H9 (cell line): ENCODE measurements at regions not wholly inside any gene's neighbourhood (a gene's known extent, or its start where the extent isn't known, plus 50 kb on each side); places are given as distances from the start of the nearest gene placed in this dataset.

Experiments used
- DNase-seq: peaks from one replicate; pipeline ENCODE4 v3.0.0-alpha.2; 2017
- H2AFZ ChIP-seq: one replicate; pipeline ENCODE4 v1.6.1; 2013; ENCODE audit warnings: mild to moderate bottlenecking, low read length, control low read depth, moderate library complexity
- H2AK5ac ChIP-seq: 2 replicates; pipeline ENCODE4 v1.6.1; 2013; ENCODE audit warnings: low read length, control low read depth, mixed read lengths; ENCODE audit not compliant: insufficient read length
- H2BK120ac ChIP-seq: one replicate; pipeline ENCODE4 v1.6.1; 2013; ENCODE audit warnings: low read depth, mild to moderate bottlenecking, low read length, control low read depth, inconsistent platforms; ENCODE audit not compliant: poor library complexity, severe bottlenecking
- H2BK12ac ChIP-seq: 2 replicates; pipeline ENCODE4 v1.6.1; 2013; ENCODE audit warnings: low read length, control low read depth, mixed read lengths, low read depth; ENCODE audit not compliant: insufficient read length
- H2BK15ac ChIP-seq: 2 replicates; pipeline ENCODE4 v1.6.1; 2013; ENCODE audit warnings: low read depth, low read length, control low read depth
- H2BK20ac ChIP-seq: one replicate; pipeline ENCODE4 v1.6.1; 2013; ENCODE audit warnings: low read depth, mild to moderate bottlenecking, low read length, control low read depth, inconsistent platforms; ENCODE audit not compliant: poor library complexity, severe bottlenecking
- H2BK5ac ChIP-seq: 2 replicates; pipeline ENCODE4 v1.6.1; 2013; ENCODE audit warnings: low read length, control low read depth, mixed read lengths; ENCODE audit not compliant: insufficient read length
- H3K14ac ChIP-seq: 2 replicates; pipeline ENCODE4 v1.6.1; 2013; ENCODE audit warnings: low read length, control low read depth; ENCODE audit not compliant: insufficient read depth
- H3K18ac ChIP-seq: 2 replicates; pipeline ENCODE4 v1.6.1; 2013; ENCODE audit warnings: low read depth, mild to moderate bottlenecking, mixed read lengths, low read length, control low read depth; ENCODE audit not compliant: insufficient read length
- H3K23ac ChIP-seq: 2 replicates; pipeline ENCODE4 v1.6.1; 2013; ENCODE audit warnings: low read length, control low read depth, mixed read lengths, low read depth; ENCODE audit not compliant: insufficient read length
- H3K23me2 ChIP-seq: 2 replicates; pipeline ENCODE4 v1.6.1; 2013; ENCODE audit warnings: low read depth, mild to moderate bottlenecking, mixed read lengths, low read length, control low read depth; ENCODE audit not compliant: insufficient read length, poor library complexity, severe bottlenecking
- H3K27ac ChIP-seq: 2 replicates; pipeline ENCODE4 v1.5.1; 2013; ENCODE audit warnings: low read length, control low read depth, mixed read lengths, low read depth; ENCODE audit not compliant: insufficient read length
- H3K27me3 ChIP-seq: 2 replicates; pipeline ENCODE4 v1.6.1; 2013; ENCODE audit warnings: low read length, control low read depth, inconsistent platforms; ENCODE audit not compliant: insufficient read depth
- H3K4ac ChIP-seq: 2 replicates; pipeline ENCODE4 v1.6.1; 2013; ENCODE audit warnings: low read depth, mild to moderate bottlenecking, control low read depth, inconsistent platforms, low read length, moderate library complexity
- H3K4me1 ChIP-seq: 2 replicates; pipeline ENCODE4 v1.6.1; 2013; ENCODE audit warnings: low read length, control low read depth, inconsistent platforms; ENCODE audit not compliant: insufficient read depth
- H3K4me2 ChIP-seq: 2 replicates; pipeline ENCODE4 v1.6.1; 2013; ENCODE audit warnings: low read length, control low read depth, mixed read lengths; ENCODE audit not compliant: insufficient read length, insufficient read depth
- H3K56ac ChIP-seq: 2 replicates; pipeline ENCODE4 v1.6.1; 2013; ENCODE audit warnings: low read depth, mild to moderate bottlenecking, mixed read lengths, low read length, control low read depth; ENCODE audit not compliant: insufficient read length
- H3K79me1 ChIP-seq: 2 replicates; pipeline ENCODE4 v1.6.1; 2013; ENCODE audit warnings: low read depth, mild to moderate bottlenecking, moderate library complexity, low read length, control low read depth, inconsistent platforms; ENCODE audit not compliant: insufficient read depth, poor library complexity, severe bottlenecking
- H3K79me2 ChIP-seq: 2 replicates; pipeline ENCODE4 v1.6.1; 2013; ENCODE audit warnings: low read length, control low read depth, inconsistent platforms; ENCODE audit not compliant: insufficient read depth
- H3K9ac ChIP-seq: 2 replicates; pipeline ENCODE4 v1.6.1; 2013; ENCODE audit warnings: low read length, control low read depth, mixed read lengths; ENCODE audit not compliant: insufficient read length; ENCODE audit errors: extremely low read depth
- H3K9me3 ChIP-seq: one replicate; pipeline ENCODE4 v1.6.1; 2013; ENCODE audit warnings: low read depth, low read length, inconsistent platforms; ENCODE audit not compliant: control insufficient read depth
- H3T11ph ChIP-seq: one replicate; pipeline ENCODE4 v1.6.1; 2013; ENCODE audit warnings: mild to moderate bottlenecking, low read length, control low read depth, inconsistent platforms
- H4K20me1 ChIP-seq: one replicate; pipeline ENCODE4 v1.6.1; 2013; ENCODE audit not compliant: control insufficient read depth, insufficient read length, insufficient read depth
- H4K5ac ChIP-seq: 2 replicates; pipeline ENCODE4 v1.6.1; 2013; ENCODE audit warnings: low read depth, mild to moderate bottlenecking, mixed read lengths, low read length, control low read depth; ENCODE audit not compliant: insufficient read length
- H4K8ac ChIP-seq: replicated peaks from 2 replicates; pipeline ENCODE4 v1.6.1; 2013; ENCODE audit warnings: low read length, control low read depth, mixed read lengths, low read depth; ENCODE audit not compliant: insufficient read length
- H4K91ac ChIP-seq: 2 replicates; pipeline ENCODE4 v1.6.1; 2013; ENCODE audit warnings: low read depth, mild to moderate bottlenecking, moderate library complexity, mixed read lengths, low read length, control low read depth; ENCODE audit not compliant: insufficient read length
- H3K27ac Mint-ChIP-seq, 3 experiments: 2 replicates in 2 of 3; 3 replicates in 1 of 3; pipeline ENCODE4 v1.8.0; 2020 to 2021; ENCODE audit warnings: mixed read lengths in 3 of 3, mild to moderate bottlenecking in 1 of 3, moderate library complexity in 1 of 3
- H3K27me3 Mint-ChIP-seq: 2 replicates; pipeline ENCODE4 v1.8.0; 2021; ENCODE audit warnings: low read depth, mild to moderate bottlenecking, moderate library complexity, mixed read lengths
- H3K36me3 Mint-ChIP-seq, 3 experiments: 2 replicates in 2 of 3; 3 replicates in 1 of 3; pipeline ENCODE4 v1.8.0; 2020 to 2021; ENCODE audit warnings: low read depth in 3 of 3, mixed read lengths in 3 of 3; ENCODE audit not compliant: insufficient read depth in 1 of 3
- H3K4me1 Mint-ChIP-seq, 2 experiments: 2 replicates each; pipeline ENCODE4 v1.8.0; 2020; ENCODE audit warnings: mixed read lengths in 2 of 2
- H3K4me3 Mint-ChIP-seq, 2 experiments: 2 replicates in 1 of 2; 3 replicates in 1 of 2; pipeline ENCODE4 v1.8.0; 2020 to 2021; ENCODE audit warnings: mild to moderate bottlenecking in 2 of 2, mixed read lengths in 2 of 2, moderate library complexity in 1 of 2
- H3K9me3 Mint-ChIP-seq, 2 experiments: 2 replicates in 1 of 2; 3 replicates in 1 of 2; pipeline ENCODE4 v1.8.0; 2020; ENCODE audit warnings: mild to moderate bottlenecking in 2 of 2, mixed read lengths in 2 of 2, moderate library complexity in 1 of 2
- CTCF ChIP-seq: fragments of 200-600 bp; sonication (generic); conservative IDR thresholded peaks from 3 replicates; pipeline ENCODE4 v1.8.0; 2021; ENCODE audit warnings: antibody characterized with exemption, mild to moderate bottlenecking
- WGBS: extraction: QIAGEN DNeasy Blood & Tissue Kit; methylation state at CpG from one replicate; pipeline ENCODE4 v1.1.7; 2013; ENCODE audit warnings: missing lambda C conversion rate, low lambda C conversion rate, mixed read lengths; ENCODE audit not compliant: insufficient read length; ENCODE audit errors: extremely low coverage; 5-methylcytosine and 5-hydroxymethylcytosine counted together

GRCh38 chr21:16533692-16534407 lies 804.1 kb downstream of the USP25 start:
- Histone ChIP-seq H2BK120ac (no peak overlapping the region), H3K56ac (no peak overlapping the region)

More at GRCh38 chr21:16533692-16534407, 804.1 kb downstream of the USP25 start:
- H3K9ac ChIP-seq, result no peak overlapping the region
- DNase-seq, result no peak
- no peaks in the 10 kb centered on the region for H3K79me1 ChIP-seq
- H2BK15ac ChIP-seq, result no peak overlapping the region
- no peak overlapping the region for H2BK12ac ChIP-seq
- Mint-ChIP-seq H3K36me3 (peaks cover 5 to 15% (median 8%) of the 10 kb centered on the region in 3 experiments; a peak in 4 of 7 replicates), H3K9me3 (peaks cover 12 to 13% of the 10 kb centered on the region in 2 experiments), H3K27ac (no peak overlapping the region), H3K27me3 (no peaks in the 10 kb centered on the region), H3K4me3 (no peak overlapping the region), H3K4me1 (peaks cover 6 to 7% of the 10 kb centered on the region in 2 experiments)
- H3K23ac ChIP-seq, result no peak overlapping the region
- H4K8ac ChIP-seq, result no peak overlapping the region
- no peaks in the 10 kb centered on the region for H3K79me2 ChIP-seq
- no peaks in the 10 kb centered on the region for H3K27me3 ChIP-seq
- H2AFZ ChIP-seq, result no peak overlapping the region
- no peak overlapping the region for H2AK5ac ChIP-seq
- no peak overlapping the region for H4K91ac ChIP-seq
- no peak overlapping the region for H3K4ac ChIP-seq
- no peaks in the 10 kb centered on the region for H4K20me1 ChIP-seq
- TF ChIP-seq CTCF, result no peak
- no peak overlapping the region for H3K18ac ChIP-seq
- H3K23me2 ChIP-seq, result no peaks in the 10 kb centered on the region
- H2BK5ac ChIP-seq, result no peak overlapping the region
- H3K27ac ChIP-seq, result no peak overlapping the region
- no peak overlapping the region for H2BK20ac ChIP-seq
- H3K9me3 ChIP-seq, result no peaks in the 10 kb centered on the region
- H4K5ac ChIP-seq, result no peak overlapping the region
- WGBS, result no CpG with 5 or more reads among the region's 9 CpGs
- no peak overlapping the region for H3K4me2 ChIP-seq
- no peak overlapping the region for H3T11ph ChIP-seq
- H3K14ac ChIP-seq, result no peak overlapping the region
- H3K4me1 ChIP-seq, result no peaks in the 10 kb centered on the region
